ENCODE measurements at regions not wholly inside any gene's neighbourhood (a gene's known extent, or its start where the extent isn't known, plus 50 kb on each side); places are given as distances from the start of the nearest gene placed in this dataset.

DNA sequence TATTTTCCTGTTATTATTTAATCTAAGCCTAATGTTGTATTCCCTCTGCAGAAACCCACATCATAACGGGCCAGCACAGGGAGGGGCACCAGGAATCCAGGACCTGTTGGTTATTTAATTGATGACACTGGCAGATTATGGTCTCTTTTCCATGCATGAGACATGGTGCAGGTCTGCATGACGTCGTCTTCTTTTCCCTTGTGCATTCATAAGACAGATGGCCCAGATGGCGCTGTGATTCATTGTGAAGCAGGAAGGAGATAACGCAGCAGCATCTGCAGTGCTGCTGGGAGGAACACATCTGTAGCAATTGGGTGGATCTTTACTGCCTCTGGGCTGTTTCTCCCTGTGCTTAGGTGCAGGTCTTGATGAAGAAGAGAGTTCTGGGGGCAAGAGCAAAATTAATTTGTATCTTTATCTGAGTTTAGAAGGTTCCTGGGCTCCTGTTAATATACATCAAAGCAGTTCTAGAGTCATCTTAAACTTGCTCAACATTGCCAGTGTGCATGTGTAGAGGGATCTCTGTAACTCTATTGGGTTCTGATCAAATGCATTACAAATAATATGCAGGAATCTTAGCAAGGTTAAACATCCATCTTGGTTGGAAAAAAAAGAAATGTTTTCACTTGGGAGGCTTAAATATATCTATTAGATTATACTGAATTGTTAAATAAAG, 176.1 kb downstream of the PCSK1 start:
- Mint-ChIP-seq H3K27me3 (no peaks in the 10 kb centered on the region), H3K27ac (no peak overlapping the region), H3K4me3 (no peak overlapping the region), H3K4me1 (no peaks in the 10 kb centered on the region), H3K9me3 (no peaks in the 10 kb centered on the region), H3K36me3 (no peaks in the 10 kb centered on the region)
- CTCF ChIA-PET = no interaction called here
- DNase-seq = no peak

GRCh38 chr5:96254980-96255691, 177.9 kb downstream of the PCSK1 start:
- Mint-ChIP-seq H3K27me3 (no peaks in the 10 kb centered on the region), H3K4me3 (no peak overlapping the region), H3K27ac (no peak overlapping the region), H3K4me1 (no peaks in the 10 kb centered on the region), H3K36me3 (no peaks in the 10 kb centered on the region), H3K9me3 (no peaks in the 10 kb centered on the region)
- DNase-seq = no peak
- CTCF ChIA-PET = no interaction called here

- no peaks in the 10 kb centered on the region for H3K4me1 Mint-ChIP-seq
- no peaks in the 10 kb centered on the region for H3K9me3 Mint-ChIP-seq
- H3K4me3 Mint-ChIP-seq = no peak overlapping the region
- no peak for DNase-seq
- H3K27me3 Mint-ChIP-seq = no peaks in the 10 kb centered on the region
- CTCF ChIA-PET = no interaction called here
- H3K36me3 Mint-ChIP-seq = no peaks in the 10 kb centered on the region
- H3K27ac Mint-ChIP-seq = no peak overlapping the region
Measured at GRCh38 chr5:96253140-96253539, 179.9 kb downstream of the PCSK1 start.

GRCh38 chr5:96252596-96252995, 180.5 kb downstream of the PCSK1 start:
- H3K9me3 Mint-ChIP-seq = no peaks in the 10 kb centered on the region
- H3K4me1 Mint-ChIP-seq = no peaks in the 10 kb centered on the region
- no peaks in the 10 kb centered on the region for H3K36me3 Mint-ChIP-seq
- CTCF ChIA-PET = no interaction called here
- no peak for DNase-seq
- no peak overlapping the region for H3K4me3 Mint-ChIP-seq
- no peaks in the 10 kb centered on the region for H3K27me3 Mint-ChIP-seq
- H3K27ac Mint-ChIP-seq = no peak overlapping the region

DNA sequence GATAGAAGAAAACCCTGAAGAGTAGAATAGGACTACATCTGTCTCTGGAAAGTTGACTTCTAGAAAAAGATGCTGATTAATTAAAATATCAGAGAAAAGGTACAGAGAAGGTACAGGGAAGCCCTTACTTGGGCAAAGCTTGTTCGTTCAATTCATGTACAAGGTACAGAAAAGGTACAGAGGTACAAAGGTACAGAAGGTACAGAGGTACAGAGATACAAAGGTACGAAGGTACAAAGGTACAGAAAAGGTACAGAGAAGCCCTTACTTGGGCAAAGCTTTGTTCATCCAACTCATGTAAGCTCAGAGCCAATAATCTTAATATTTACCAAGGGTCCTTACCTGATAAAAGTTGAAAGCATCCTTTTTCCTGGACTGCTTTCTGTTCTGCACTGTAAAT, 182.3 kb downstream of the PCSK1 start:
- no peaks in the 10 kb centered on the region for H3K4me1 Mint-ChIP-seq
- no peak for DNase-seq
- CTCF ChIA-PET = no interaction called here

DNA sequence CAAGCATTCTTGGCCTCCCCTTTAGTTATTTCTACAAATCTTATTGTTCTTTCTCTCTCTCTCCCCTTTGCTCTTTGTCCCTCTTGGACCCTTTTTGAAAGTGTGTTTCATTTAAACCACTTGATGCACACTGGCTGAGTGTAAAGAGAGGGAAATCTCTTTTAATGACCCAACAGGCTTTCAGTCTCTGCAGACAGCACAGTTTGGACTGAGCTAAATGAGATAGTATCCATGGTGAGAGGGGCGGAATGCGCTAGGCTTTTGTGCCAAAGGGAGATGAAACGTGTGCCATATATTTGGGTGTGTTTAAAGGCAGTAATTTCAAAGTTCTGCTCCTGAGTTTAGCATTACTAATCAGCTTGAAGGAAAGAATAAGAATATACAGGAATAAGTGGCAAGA, 184.9 kb downstream of the PCSK1 start:
- Mint-ChIP-seq H3K4me3 (no peak overlapping the region), H3K4me1 (no peaks in the 10 kb centered on the region), H3K27ac (no peak overlapping the region), H3K9me3 (no peaks in the 10 kb centered on the region), H3K27me3 (peaks cover 7% of the 10 kb centered on the region), H3K36me3 (no peaks in the 10 kb centered on the region)
- CTCF ChIA-PET = no interaction called here
- DNase-seq = no peak

More for the DNA sequence above, 182.3 kb downstream of the PCSK1 start:
- H3K36me3 Mint-ChIP-seq = no peaks in the 10 kb centered on the region
- H3K9me3 Mint-ChIP-seq = no peaks in the 10 kb centered on the region
- no peak overlapping the region for H3K4me3 Mint-ChIP-seq
- H3K27ac Mint-ChIP-seq = no peak overlapping the region
- peaks cover 5% of the 10 kb centered on the region for H3K27me3 Mint-ChIP-seq

- Mint-ChIP-seq H3K27me3 (peaks cover 7% of the 10 kb centered on the region), H3K9me3 (no peaks in the 10 kb centered on the region), H3K4me1 (no peaks in the 10 kb centered on the region), H3K4me3 (no peak overlapping the region), H3K36me3 (no peaks in the 10 kb centered on the region), H3K27ac (no peak overlapping the region)
- CTCF ChIA-PET = no interaction called here
- no peak for DNase-seq
Measured at GRCh38 chr5:96247708-96248107, 185.3 kb downstream of the PCSK1 start.

DNA sequence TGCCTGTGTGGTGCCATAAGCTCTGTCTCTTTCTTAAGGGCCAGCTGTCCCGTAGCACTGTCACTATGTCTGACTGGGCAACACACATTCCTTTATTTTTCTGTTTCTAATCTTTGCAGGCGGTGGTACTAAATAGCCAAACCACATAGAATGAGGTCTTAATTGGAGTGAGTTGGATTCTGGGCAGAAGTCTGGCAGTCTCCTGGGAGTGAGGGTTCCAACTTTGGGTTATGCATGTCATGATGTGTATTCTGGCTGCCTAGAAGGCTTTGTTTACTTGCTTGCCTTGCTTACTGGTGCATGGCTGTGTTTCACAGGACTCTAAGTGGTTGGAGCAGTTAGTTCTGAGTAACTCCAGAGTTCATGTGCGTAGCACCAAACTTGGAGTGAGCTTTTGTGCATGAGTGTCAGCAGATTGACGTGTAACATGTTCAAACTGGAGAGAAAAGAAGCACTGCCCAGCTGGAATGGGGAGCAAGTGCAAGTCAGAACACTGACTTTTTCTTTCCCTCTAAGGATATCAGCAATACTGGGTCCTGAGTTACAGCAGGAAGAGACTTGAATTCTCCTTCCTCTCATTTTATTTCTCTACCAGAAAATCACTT, 185.8 kb downstream of the PCSK1 start:
- no peak overlapping the region for H3K4me3 Mint-ChIP-seq
- CTCF ChIA-PET = interaction anchor here (0.6 kb wide), 1 partner anchor 551 kb away, joined by 4 read pairs; no protein-coding TSS in a partner anchor
- no peak for DNase-seq
- H3K27me3 Mint-ChIP-seq = peaks cover 7% of the 10 kb centered on the region
- no peaks in the 10 kb centered on the region for H3K9me3 Mint-ChIP-seq
- H3K36me3 Mint-ChIP-seq = no peaks in the 10 kb centered on the region
- no peaks in the 10 kb centered on the region for H3K4me1 Mint-ChIP-seq
- H3K27ac Mint-ChIP-seq = no peak overlapping the region

- Mint-ChIP-seq H3K27ac (no peak overlapping the region), H3K27me3 (peaks cover 7% of the 10 kb centered on the region), H3K4me3 (no peak overlapping the region), H3K36me3 (no peaks in the 10 kb centered on the region), H3K4me1 (no peaks in the 10 kb centered on the region), H3K9me3 (no peaks in the 10 kb centered on the region)
- CTCF ChIA-PET = no interaction called here
- DNase-seq = no peak
Measured at GRCh38 chr5:96245140-96246091, 187.6 kb downstream of the PCSK1 start.

DNA sequence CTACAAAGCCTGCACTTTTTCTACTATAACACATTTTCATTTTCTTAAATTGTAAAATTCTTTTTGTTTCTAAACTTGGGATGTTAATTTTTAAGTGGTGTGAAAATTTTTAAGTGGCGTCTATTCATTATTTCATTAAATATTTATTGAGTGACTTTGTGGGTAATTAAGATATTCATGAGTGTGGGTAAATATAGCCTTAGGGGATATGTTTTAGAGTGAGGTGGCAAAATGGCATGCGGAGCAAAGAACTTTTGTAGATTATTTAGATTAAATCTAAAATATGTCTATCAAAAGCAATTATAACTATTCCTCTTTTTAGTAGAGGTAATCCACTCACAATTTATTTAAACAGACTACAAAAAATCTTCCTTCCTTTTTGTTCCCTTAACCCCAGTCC, 188.4 kb downstream of the PCSK1 start:
- Mint-ChIP-seq H3K27ac (no peak overlapping the region), H3K4me3 (no peak overlapping the region), H3K4me1 (no peaks in the 10 kb centered on the region), H3K9me3 (no peaks in the 10 kb centered on the region), H3K27me3 (peaks cover 7% of the 10 kb centered on the region), H3K36me3 (no peaks in the 10 kb centered on the region)
- CTCF ChIA-PET = no interaction called here
- no peak for DNase-seq

DNA sequence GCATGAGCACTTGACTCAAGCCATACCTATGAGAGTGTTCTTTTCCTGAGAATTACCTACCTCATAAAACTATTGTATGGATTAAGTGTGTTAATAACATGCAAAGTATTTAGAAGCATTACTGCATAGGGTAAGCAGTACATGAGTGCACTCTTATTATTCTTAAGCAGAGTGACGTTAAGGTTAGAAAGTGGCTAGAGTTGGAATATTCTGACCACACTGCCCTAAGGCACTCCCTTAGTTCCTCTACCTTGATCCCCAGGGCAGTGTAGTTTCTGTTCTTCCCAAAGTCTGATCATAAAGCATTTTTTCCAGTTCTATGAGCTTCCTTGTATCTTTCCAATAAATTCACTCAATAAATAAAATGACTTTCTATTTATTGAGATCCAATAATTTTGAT, 189.2 kb downstream of the PCSK1 start:
- CTCF ChIA-PET = no interaction called here
- H3K4me3 Mint-ChIP-seq = no peak overlapping the region

GRCh38 chr5:96243203-96243602, 189.8 kb downstream of the PCSK1 start:
- Mint-ChIP-seq H3K4me3 (no peak overlapping the region), H3K36me3 (no peaks in the 10 kb centered on the region), H3K4me1 (no peaks in the 10 kb centered on the region), H3K27ac (no peak overlapping the region), H3K27me3 (peaks cover 9% of the 10 kb centered on the region), H3K9me3 (no peaks in the 10 kb centered on the region)
- CTCF ChIA-PET = interaction anchor here (0.6 to 0.7 kb wide), 2 partner anchors 145 to 332 kb away, joined by 3 read pairs; no protein-coding TSS in a partner anchor
- no peak for DNase-seq

More for the DNA sequence above, 189.2 kb downstream of the PCSK1 start:
- Mint-ChIP-seq H3K27me3 (peaks cover 7% of the 10 kb centered on the region), H3K4me1 (no peaks in the 10 kb centered on the region), H3K36me3 (no peaks in the 10 kb centered on the region), H3K9me3 (no peaks in the 10 kb centered on the region), H3K27ac (no peak overlapping the region)
- no peak for DNase-seq

DNA sequence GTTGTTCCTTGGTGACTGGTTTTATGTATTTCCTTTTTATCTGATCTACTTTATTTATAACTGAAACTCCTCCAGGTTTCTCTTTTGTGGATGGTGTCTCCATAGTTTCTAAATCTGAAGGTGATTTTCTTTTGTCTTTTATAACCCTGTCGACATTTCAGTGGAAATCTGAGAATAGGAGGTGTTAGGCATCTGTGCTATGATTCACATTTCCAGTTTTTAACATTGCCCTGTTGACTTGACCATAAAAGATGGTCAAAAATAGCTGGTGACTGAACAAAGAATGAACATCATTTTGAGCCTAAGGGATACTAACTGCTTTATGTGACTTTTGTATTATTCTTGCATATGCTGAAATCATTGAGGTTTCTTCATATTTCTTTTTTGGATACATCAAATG, 190.5 kb downstream of the PCSK1 start:
- peaks cover 10% of the 10 kb centered on the region for H3K27me3 Mint-ChIP-seq
- H3K36me3 Mint-ChIP-seq = no peaks in the 10 kb centered on the region
- H3K9me3 Mint-ChIP-seq = no peaks in the 10 kb centered on the region
- no peak overlapping the region for H3K4me3 Mint-ChIP-seq
- H3K4me1 Mint-ChIP-seq = no peaks in the 10 kb centered on the region
- no peak for DNase-seq
- CTCF ChIA-PET = interaction anchor here (0.6 kb wide), 1 partner anchor 331 kb away, joined by 3 read pairs; no protein-coding TSS in a partner anchor
- no peak overlapping the region for H3K27ac Mint-ChIP-seq

- no peak for DNase-seq
- Mint-ChIP-seq H3K36me3 (no peaks in the 10 kb centered on the region), H3K4me3 (no peak overlapping the region), H3K27ac (no peak overlapping the region), H3K27me3 (peaks cover 6% of the 10 kb centered on the region), H3K4me1 (no peaks in the 10 kb centered on the region), H3K9me3 (no peaks in the 10 kb centered on the region)
- CTCF ChIA-PET = no interaction called here
Measured at GRCh38 chr5:96236831-96237230, 196.2 kb downstream of the PCSK1 start.
